OCI-LY7 (cell line): ENCODE measurements at regions not wholly inside any gene's neighbourhood (a gene's known extent, or its start where the extent isn't known, plus 50 kb on each side); places are given as distances from the start of the nearest gene placed in this dataset.

Experiments
- EZH2phosphoT487 ChIP-seq: fragments of 200-600 bp; sonication (generic); IDR thresholded peaks from 2 replicates; pipeline ENCODE4 v1.6.1; 2018; ENCODE audit warnings: low read depth, borderline replicate concordance, mild to moderate bottlenecking, mixed run types, antibody characterized with exemption, low read length, moderate library complexity, mixed read lengths
- TF ChIP-seq, protein P1 (sequence below): fragments of 200-600 bp; sonication (generic); conservative IDR thresholded peaks from 2 replicates; pipeline ENCODE4 v1.5.1; 2014; ENCODE audit warnings: mild to moderate bottlenecking, antibody characterized with exemption, low read length, moderate library complexity, mixed read lengths

DNA sequence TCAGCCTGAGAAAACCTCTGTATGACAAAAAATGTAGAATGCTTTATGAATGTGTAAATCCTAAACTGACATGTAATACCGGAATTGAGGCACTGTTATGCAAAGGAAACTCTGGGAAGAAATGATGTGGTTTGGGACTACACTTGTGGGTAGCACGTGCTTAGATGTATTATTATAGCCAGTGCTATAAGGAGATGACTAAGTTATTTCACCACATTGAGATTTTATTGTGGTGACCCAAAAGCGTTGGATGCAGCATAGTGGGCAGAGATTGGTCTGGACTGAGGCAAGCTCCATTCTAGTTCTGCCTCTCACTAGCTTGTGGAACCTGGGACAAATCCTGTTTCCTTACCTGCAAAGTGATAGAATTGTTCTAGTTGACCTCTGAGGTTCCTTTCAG lies 172.2 kb downstream of the SNAPC1 start:
- TF ChIP-seq, protein P1, sequence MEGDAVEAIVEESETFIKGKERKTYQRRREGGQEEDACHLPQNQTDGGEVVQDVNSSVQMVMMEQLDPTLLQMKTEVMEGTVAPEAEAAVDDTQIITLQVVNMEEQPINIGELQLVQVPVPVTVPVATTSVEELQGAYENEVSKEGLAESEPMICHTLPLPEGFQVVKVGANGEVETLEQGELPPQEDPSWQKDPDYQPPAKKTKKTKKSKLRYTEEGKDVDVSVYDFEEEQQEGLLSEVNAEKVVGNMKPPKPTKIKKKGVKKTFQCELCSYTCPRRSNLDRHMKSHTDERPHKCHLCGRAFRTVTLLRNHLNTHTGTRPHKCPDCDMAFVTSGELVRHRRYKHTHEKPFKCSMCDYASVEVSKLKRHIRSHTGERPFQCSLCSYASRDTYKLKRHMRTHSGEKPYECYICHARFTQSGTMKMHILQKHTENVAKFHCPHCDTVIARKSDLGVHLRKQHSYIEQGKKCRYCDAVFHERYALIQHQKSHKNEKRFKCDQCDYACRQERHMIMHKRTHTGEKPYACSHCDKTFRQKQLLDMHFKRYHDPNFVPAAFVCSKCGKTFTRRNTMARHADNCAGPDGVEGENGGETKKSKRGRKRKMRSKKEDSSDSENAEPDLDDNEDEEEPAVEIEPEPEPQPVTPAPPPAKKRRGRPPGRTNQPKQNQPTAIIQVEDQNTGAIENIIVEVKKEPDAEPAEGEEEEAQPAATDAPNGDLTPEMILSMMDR: no peak
- no peak for TF ChIP-seq EZH2phosphoT487
